ENCODE measurements at regions not wholly inside any gene's neighbourhood (a gene's known extent, or its start where the extent isn't known, plus 50 kb on each side); places are given as distances from the start of the nearest gene placed in this dataset.

GRCh38 chr6:76609160-76609559, 536.7 kb upstream of the IMPG1 start:
- CTCF ChIA-PET, result no interaction called here
- Histone ChIP-seq H3K9me3 (no peaks in the 10 kb centered on the region), H3K36me3 (ENCODE audit: control insufficient read depth, insufficient read depth, low read length) (no peaks in the 10 kb centered on the region), H3K27me3 (replicated peaks; ENCODE audit: control insufficient read depth, insufficient read depth, low read length) (no peaks in the 10 kb centered on the region), H3K4me1 (no peaks in the 10 kb centered on the region), H3K4me3 (ENCODE audit: low read depth, low read length) (no peak overlapping the region)
- no peak for TF ChIP-seq CTCF (IDR thresholded peaks at IDR 0.05; ENCODE audit: insufficient read depth in 1 of 2, low read depth in 1 of 2, low read length in 1 of 2, severe bottlenecking in 1 of 2, unreplicated experiment in 1 of 2)
- POLR2A ChIA-PET, result no interaction called here
- Mint-ChIP-seq H3K27ac (ENCODE audit: unreplicated experiment) (no peak overlapping the region), H3K36me3 (ENCODE audit: insufficient read depth, unreplicated experiment) (no peaks in the 10 kb centered on the region), H3K4me3 (ENCODE audit: unreplicated experiment) (no peak overlapping the region), H3K9me3 (ENCODE audit: unreplicated experiment) (no peaks in the 10 kb centered on the region), H3K27me3 (ENCODE audit: insufficient read depth, unreplicated experiment) (no peaks in the 10 kb centered on the region), H3K4me1 (ENCODE audit: low read depth, unreplicated experiment) (no peaks in the 10 kb centered on the region)
- BruUV-seq (replicated peaks), result no TSS peak
- DNase-seq, result no peak
- intact Hi-C loops (cut with micrococcal nuclease; ENCODE audit: unreplicated experiment), result no loop called here

DNA sequence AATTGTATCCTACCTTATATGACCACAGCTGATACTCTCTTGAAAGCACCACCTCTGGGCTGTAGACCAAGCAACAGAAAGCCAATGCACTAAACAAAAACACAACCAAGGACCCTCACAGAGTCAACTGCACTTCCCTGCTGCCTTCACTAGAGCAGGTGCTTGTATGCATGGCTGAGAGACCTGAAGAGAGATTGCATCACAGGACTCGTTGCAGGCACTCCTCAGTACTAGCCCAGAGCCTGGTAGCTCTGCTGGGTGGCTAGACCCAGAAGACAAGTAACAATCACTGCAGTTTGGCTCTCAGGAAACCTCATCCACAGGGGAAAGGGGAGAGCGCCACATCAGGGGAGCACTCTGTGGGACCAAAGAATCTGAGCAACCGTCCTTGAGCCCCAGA, 521.6 kb upstream of the IMPG1 start:
- H3K4me1 Mint-ChIP-seq (ENCODE audit: low read depth, unreplicated experiment), result no peaks in the 10 kb centered on the region
- no peaks in the 10 kb centered on the region for H3K36me3 Mint-ChIP-seq (ENCODE audit: insufficient read depth, unreplicated experiment)
- peaks cover 2% of the 10 kb centered on the region for H3K27me3 Mint-ChIP-seq (ENCODE audit: insufficient read depth, unreplicated experiment)
- Histone ChIP-seq H3K9me3 (no peaks in the 10 kb centered on the region), H3K27me3 (replicated peaks; ENCODE audit: control insufficient read depth, insufficient read depth, low read length) (no peaks in the 10 kb centered on the region), H3K4me3 (ENCODE audit: low read depth, low read length) (no peak overlapping the region), H3K4me1 (no peaks in the 10 kb centered on the region), H3K36me3 (ENCODE audit: control insufficient read depth, insufficient read depth, low read length) (no peaks in the 10 kb centered on the region)
- no peak overlapping the region for H3K27ac Mint-ChIP-seq (ENCODE audit: unreplicated experiment)
- DNase-seq, result no peak
- ChIA-PET CTCF (no interaction called here), POLR2A (no interaction called here)
- intact Hi-C loops (cut with micrococcal nuclease; ENCODE audit: unreplicated experiment), result no loop called here
- no peaks in the 10 kb centered on the region for H3K9me3 Mint-ChIP-seq (ENCODE audit: unreplicated experiment)
- no peak overlapping the region for H3K4me3 Mint-ChIP-seq (ENCODE audit: unreplicated experiment)
- TF ChIP-seq CTCF (IDR thresholded peaks at IDR 0.05; ENCODE audit: insufficient read depth in 1 of 2, low read depth in 1 of 2, low read length in 1 of 2, severe bottlenecking in 1 of 2, unreplicated experiment in 1 of 2), result no peak
- BruUV-seq (replicated peaks), result no TSS peak

DNA sequence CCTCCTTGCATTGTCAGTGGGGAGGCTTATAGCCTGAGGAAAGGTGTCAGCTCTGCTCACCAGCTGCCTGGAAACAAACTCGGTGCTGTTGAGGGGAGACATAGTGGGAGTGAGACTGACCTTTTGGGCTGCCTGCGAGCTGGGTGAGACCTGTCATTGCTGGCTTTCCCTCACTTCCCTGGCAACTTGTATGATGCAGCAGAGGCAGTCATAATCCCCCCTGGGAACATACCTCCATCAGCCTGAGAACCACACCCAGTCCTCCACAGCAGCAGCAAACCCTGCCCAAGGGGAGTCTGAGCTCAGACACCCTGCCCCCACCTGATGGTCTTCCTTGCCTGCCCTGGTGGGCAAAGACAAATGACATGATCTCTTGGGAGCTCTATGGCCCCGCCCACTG, 521.2 kb upstream of the IMPG1 start:
- no peaks in the 10 kb centered on the region for H3K36me3 Mint-ChIP-seq (ENCODE audit: insufficient read depth, unreplicated experiment)
- ChIA-PET CTCF (no interaction called here), POLR2A (no interaction called here)
- intact Hi-C loops (cut with micrococcal nuclease; ENCODE audit: unreplicated experiment), result no loop called here
- no peaks in the 10 kb centered on the region for H3K4me1 Mint-ChIP-seq (ENCODE audit: low read depth, unreplicated experiment)
- BruUV-seq (replicated peaks), result no TSS peak
- peak in 1 of 2 experiments; percentile 24 for DNase-seq
- Histone ChIP-seq H3K36me3 (ENCODE audit: control insufficient read depth, insufficient read depth, low read length) (no peaks in the 10 kb centered on the region), H3K9me3 (no peaks in the 10 kb centered on the region), H3K4me3 (ENCODE audit: low read depth, low read length) (no peak overlapping the region), H3K27me3 (replicated peaks; ENCODE audit: control insufficient read depth, insufficient read depth, low read length) (no peaks in the 10 kb centered on the region), H3K4me1 (no peaks in the 10 kb centered on the region)
- H3K27me3 Mint-ChIP-seq (ENCODE audit: insufficient read depth, unreplicated experiment), result peaks cover 2% of the 10 kb centered on the region
- no peak overlapping the region for H3K4me3 Mint-ChIP-seq (ENCODE audit: unreplicated experiment)
- H3K9me3 Mint-ChIP-seq (ENCODE audit: unreplicated experiment), result no peaks in the 10 kb centered on the region
- TF ChIP-seq CTCF (IDR thresholded peaks at IDR 0.05; ENCODE audit: insufficient read depth in 1 of 2, low read depth in 1 of 2, low read length in 1 of 2, severe bottlenecking in 1 of 2, unreplicated experiment in 1 of 2), result no peak
- no peak overlapping the region for H3K27ac Mint-ChIP-seq (ENCODE audit: unreplicated experiment)
